ENCODE measurements at regions not wholly inside any gene's neighbourhood (a gene's known extent, or its start where the extent isn't known, plus 50 kb on each side); places are given as distances from the start of the nearest gene placed in this dataset.

GRCh38 chr9:87178302-87178701, 231.0 kb upstream of the GAS1 start:
- POLR2A ChIA-PET = interaction anchor here (0.9 kb wide), 1 partner anchor 11 kb away, joined by 5 read pairs; no protein-coding TSS in a partner anchor
- no peak overlapping the region for H2AFZ ChIP-seq (ENCODE audit: low read depth, low read length, poor library complexity, severe bottlenecking)

More at GRCh38 chr9:87178302-87178701, 231.0 kb upstream of the GAS1 start:
- H4K20me1 ChIP-seq (ENCODE audit: insufficient read depth) = no peaks in the 10 kb centered on the region
- H3K4me3 ChIP-seq (replicated peaks in 1 of 2; ENCODE audit: low read depth in 1 of 2, low read length in 2 of 2) = no peak overlapping the region
- no TSS peak for BruUV-seq (replicated peaks)
- H3K79me2 ChIP-seq (ENCODE audit: insufficient read depth, low read length) = no peaks in the 10 kb centered on the region
- no peaks in the 10 kb centered on the region for H3K4me1 ChIP-seq (ENCODE audit: control insufficient read depth in 1 of 2, insufficient read depth in 2 of 2, low read length in 2 of 2)
- no peak overlapping the region for H3K4me2 ChIP-seq (ENCODE audit: low read length)
- no peaks in the 10 kb centered on the region for H3K9me2 ChIP-seq (ENCODE audit: insufficient read depth)
- ChIA-PET CTCF (no interaction called here), RAD21 (ENCODE audit: low non-redundant PET in 1 of 2, low total read pairs in 2 of 2, uncharacterized antibody in 2 of 2, unreplicated experiment in 2 of 2) (no interaction called here)
- H3K9ac ChIP-seq (ENCODE audit: low read length) = no peak overlapping the region
- no peaks in the 10 kb centered on the region for H3K9me3 ChIP-seq (ENCODE audit: control insufficient read depth in 1 of 2, insufficient read depth in 1 of 2, low read depth in 1 of 2, low read length in 2 of 2)
- intact Hi-C loops (cut with micrococcal nuclease) = no loop called here
- H3K27me3 ChIP-seq (ENCODE audit: insufficient read depth, low read length) = peaks cover 13% of the 10 kb centered on the region; the same call in 1 of the 2 replicates
- DNase-seq (ENCODE audit: low read depth, low spot score) (no peak), ATAC-seq (no peak)
- H3K27ac ChIP-seq (ENCODE audit: low read depth, low read length) = no peak overlapping the region
- TF ChIP-seq CEBPB (IDR thresholded peaks at IDR 0.05; ENCODE audit: low read depth) = no peak
- no peak for TF ChIP-seq FOSL1 (IDR thresholded peaks at IDR 0.05; ENCODE audit: low read depth)
- TF ChIP-seq POLR2AphosphoS5 (IDR thresholded peaks at IDR 0.05; ENCODE audit: low read depth, low read length) = no peak
- TF ChIP-seq TCF7L2 (IDR thresholded peaks at IDR 0.05; ENCODE audit: borderline replicate concordance, extremely low read depth, insufficient read depth, insufficient read length) = no peak
- no peak for TF ChIP-seq SP1 (IDR thresholded peaks at IDR 0.05; ENCODE audit: low read depth)
- TF ChIP-seq ZNF274 (IDR thresholded peaks at IDR 0.05; ENCODE audit: low read depth, low read length) = no peak
- TF ChIP-seq YY1 (IDR thresholded peaks at IDR 0.05; ENCODE audit: extremely low read depth, insufficient replicate concordance, low read depth, low read length) = no peak
- TF ChIP-seq CBX3 (IDR thresholded peaks at IDR 0.05; ENCODE audit: low read depth) = no peak
- TF ChIP-seq REST (IDR thresholded peaks at IDR 0.05; ENCODE audit: low read depth) = no peak
- TF ChIP-seq MAX (IDR thresholded peaks at IDR 0.05) = no peak
- TF ChIP-seq EZH2phosphoT487 (IDR thresholded peaks at IDR 0.05; ENCODE audit: borderline replicate concordance) = no peak
- no peak for TF ChIP-seq RAD21 (IDR thresholded peaks at IDR 0.05; ENCODE audit: low read depth)
- TF ChIP-seq POLR2A (IDR thresholded peaks at IDR 0.05; ENCODE audit: borderline replicate concordance, extremely low read depth, insufficient read depth, insufficient read length) = no peak
- no peak for TF ChIP-seq SRF (IDR thresholded peaks at IDR 0.05; ENCODE audit: low read depth)
- TF ChIP-seq CTCF (IDR thresholded peaks at IDR 0.05 in 2 of 3, conservative IDR thresholded peaks at IDR 0.05 in 1 of 3; ENCODE audit: borderline replicate concordance in 1 of 3, insufficient read depth in 1 of 3, low read depth in 2 of 3, low read length in 2 of 3) = no peak
- no peak for TF ChIP-seq JUND (IDR thresholded peaks at IDR 0.05)
- TF ChIP-seq EGR1 (IDR thresholded peaks at IDR 0.05; ENCODE audit: low read depth) = no peak
- TF ChIP-seq ZBTB33 (IDR thresholded peaks at IDR 0.05; ENCODE audit: extremely low read depth, insufficient replicate concordance, low read length) = no peak
- no peaks in the 10 kb centered on the region for H3K36me3 ChIP-seq (ENCODE audit: control insufficient read depth in 1 of 2, insufficient read depth in 2 of 2, low read length in 2 of 2)

All from HCT116 (cell line).